HG03460 (cell line): ENCODE measurements at regions not wholly inside any gene's neighbourhood (a gene's known extent, or its start where the extent isn't known, plus 50 kb on each side); places are given as distances from the start of the nearest gene placed in this dataset.

Experiments used
- ATAC-seq: cut with Tn5 transposase; IDR thresholded peaks from one replicate; pipeline ENCODE4 v1.9.1; 2021; ENCODE audit not compliant: unreplicated experiment

GRCh38 chr2:57862727-57863126 is 183.9 kb upstream of the VRK2 start:
- no peak for ATAC-seq

GRCh38 chr2:57864926-57865325 is 181.7 kb upstream of the VRK2 start:
- no peak for ATAC-seq

- no peak for ATAC-seq
Observed at GRCh38 chr2:57867730-57868129, 178.9 kb upstream of the VRK2 start.

- no peak for ATAC-seq
Observed at GRCh38 chr2:57868619-57869139, 177.9 kb upstream of the VRK2 start.

- ATAC-seq = no peak
Observed at GRCh38 chr2:57869758-57870344, 176.8 kb upstream of the VRK2 start.

GRCh38 chr2:57876313-57876712 is 170.3 kb upstream of the VRK2 start:
- ATAC-seq = no peak

GRCh38 chr2:57877811-57878170 is 168.8 kb upstream of the VRK2 start:
- no peak for ATAC-seq

- ATAC-seq = no peak
Observed at GRCh38 chr2:57878171-57878865, 168.3 kb upstream of the VRK2 start.

- no peak for ATAC-seq
Observed at GRCh38 chr2:57878866-57879210, 167.8 kb upstream of the VRK2 start.

- no peak for ATAC-seq
Observed at GRCh38 chr2:57880446-57880845, 166.2 kb upstream of the VRK2 start.

GRCh38 chr2:57880967-57881366 is 165.6 kb upstream of the VRK2 start:
- ATAC-seq = no peak

GRCh38 chr2:57881998-57882888 is 164.4 kb upstream of the VRK2 start:
- ATAC-seq = no peak

GRCh38 chr2:57882895-57883515 is 163.6 kb upstream of the VRK2 start:
- no peak for ATAC-seq

- ATAC-seq = no peak
Observed at GRCh38 chr2:57884281-57884680, 162.3 kb upstream of the VRK2 start.

GRCh38 chr2:57885742-57886141 is 160.9 kb upstream of the VRK2 start:
- no peak for ATAC-seq

- no peak for ATAC-seq
Observed at GRCh38 chr2:57886161-57886786, 160.3 kb upstream of the VRK2 start.

GRCh38 chr2:57888463-57888862 is 158.1 kb upstream of the VRK2 start:
- ATAC-seq = no peak

GRCh38 chr2:57890464-57890863 is 156.1 kb upstream of the VRK2 start:
- peak; percentile 34 for ATAC-seq

- no peak for ATAC-seq
Observed at GRCh38 chr2:57891086-57891712, 155.4 kb upstream of the VRK2 start.

GRCh38 chr2:57892920-57893319 is 153.7 kb upstream of the VRK2 start:
- peak; percentile 77 for ATAC-seq

- no peak for ATAC-seq
Observed at GRCh38 chr2:57893347-57893746, 153.3 kb upstream of the VRK2 start.
